ENCODE measurements at regions not wholly inside any gene's neighbourhood (a gene's known extent, or its start where the extent isn't known, plus 50 kb on each side); places are given as distances from the start of the nearest gene placed in this dataset.

- no peak for TF ChIP-seq CTCF (IDR thresholded peaks at IDR 0.05; ENCODE audit: partially characterized antibody, unreplicated experiment)
- no peak for DNase-seq
- H3K9me3 Mint-ChIP-seq (ENCODE audit: unreplicated experiment) = no peaks in the 10 kb centered on the region
- H3K36me3 Mint-ChIP-seq (ENCODE audit: unreplicated experiment) = no peaks in the 10 kb centered on the region
- no peak overlapping the region for H3K4me3 Mint-ChIP-seq (ENCODE audit: unreplicated experiment)
- H3K4me1 Mint-ChIP-seq (ENCODE audit: low read depth, unreplicated experiment) = no peaks in the 10 kb centered on the region
- no peak overlapping the region for H3K27ac Mint-ChIP-seq (ENCODE audit: unreplicated experiment)
- H3K27me3 Mint-ChIP-seq (ENCODE audit: unreplicated experiment) = no peaks in the 10 kb centered on the region
Observed at GRCh38 chr1:218943371-218943770, 230.3 kb upstream of the LYPLAL1 start.

- TF ChIP-seq CTCF (IDR thresholded peaks at IDR 0.05; ENCODE audit: partially characterized antibody, unreplicated experiment) = no peak
- H3K27me3 Mint-ChIP-seq (ENCODE audit: unreplicated experiment) = no peaks in the 10 kb centered on the region
- H3K9me3 Mint-ChIP-seq (ENCODE audit: unreplicated experiment) = no peaks in the 10 kb centered on the region
- H3K27ac Mint-ChIP-seq (ENCODE audit: unreplicated experiment) = no peak overlapping the region
- no peak overlapping the region for H3K4me3 Mint-ChIP-seq (ENCODE audit: unreplicated experiment)
- no peak for DNase-seq
- no peaks in the 10 kb centered on the region for H3K36me3 Mint-ChIP-seq (ENCODE audit: unreplicated experiment)
- no peaks in the 10 kb centered on the region for H3K4me1 Mint-ChIP-seq (ENCODE audit: low read depth, unreplicated experiment)
Observed at GRCh38 chr1:218945050-218945449, 228.6 kb upstream of the LYPLAL1 start.

GRCh38 chr1:218946147-218946546 lies 227.5 kb upstream of the LYPLAL1 start:
- no peak for DNase-seq
- Mint-ChIP-seq H3K36me3 (ENCODE audit: unreplicated experiment) (no peaks in the 10 kb centered on the region), H3K27ac (ENCODE audit: unreplicated experiment) (no peak overlapping the region), H3K27me3 (ENCODE audit: unreplicated experiment) (no peaks in the 10 kb centered on the region), H3K9me3 (ENCODE audit: unreplicated experiment) (no peaks in the 10 kb centered on the region), H3K4me3 (ENCODE audit: unreplicated experiment) (no peak overlapping the region), H3K4me1 (ENCODE audit: low read depth, unreplicated experiment) (no peaks in the 10 kb centered on the region)
- TF ChIP-seq CTCF (IDR thresholded peaks at IDR 0.05; ENCODE audit: partially characterized antibody, unreplicated experiment) = no peak

- Mint-ChIP-seq H3K4me1 (ENCODE audit: low read depth, unreplicated experiment) (no peaks in the 10 kb centered on the region), H3K36me3 (ENCODE audit: unreplicated experiment) (no peaks in the 10 kb centered on the region), H3K9me3 (ENCODE audit: unreplicated experiment) (no peaks in the 10 kb centered on the region), H3K27me3 (ENCODE audit: unreplicated experiment) (no peaks in the 10 kb centered on the region), H3K4me3 (ENCODE audit: unreplicated experiment) (no peak overlapping the region), H3K27ac (ENCODE audit: unreplicated experiment) (no peak overlapping the region)
- DNase-seq = no peak
- no peak for TF ChIP-seq CTCF (IDR thresholded peaks at IDR 0.05; ENCODE audit: partially characterized antibody, unreplicated experiment)
Observed at GRCh38 chr1:218948446-218948845, 225.2 kb upstream of the LYPLAL1 start.

GRCh38 chr1:218953386-218953785 lies 220.3 kb upstream of the LYPLAL1 start:
- H3K27me3 Mint-ChIP-seq (ENCODE audit: unreplicated experiment) = peaks cover 2% of the 10 kb centered on the region
- no peak overlapping the region for H3K4me3 Mint-ChIP-seq (ENCODE audit: unreplicated experiment)
- H3K27ac Mint-ChIP-seq (ENCODE audit: unreplicated experiment) = no peak overlapping the region
- no peaks in the 10 kb centered on the region for H3K36me3 Mint-ChIP-seq (ENCODE audit: unreplicated experiment)
- H3K4me1 Mint-ChIP-seq (ENCODE audit: low read depth, unreplicated experiment) = no peaks in the 10 kb centered on the region
- no peak for DNase-seq
- no peaks in the 10 kb centered on the region for H3K9me3 Mint-ChIP-seq (ENCODE audit: unreplicated experiment)
- no peak for TF ChIP-seq CTCF (IDR thresholded peaks at IDR 0.05; ENCODE audit: partially characterized antibody, unreplicated experiment)
